Body of pancreas (tissue), 4 donors: ENCODE measurements at regions not wholly inside any gene's neighbourhood (a gene's known extent, or its start where the extent isn't known, plus 50 kb on each side); places are given as distances from the start of the nearest gene placed in this dataset.
"Not testable (repeated sequence)": the region's sequence is repeated elsewhere in the genome, so short reads cannot be mapped to it uniquely, and the experiment has no call there.

Experiments used
- ATAC-seq: fragments of 150-250 bp; one replicate; pipeline ENCODE4 v1.9.1; 2016
- DNase-seq, 4 donors: peaks; one replicate each; pipeline ENCODE4 v3.0.0-alpha.2; 2019
- H3K27ac ChIP-seq, 4 donors: fragments of 200-600 bp; sonication (generic); 1 replicate in 3 of 4; 2 replicates in 1 of 4; pipeline versions ENCODE4 v1.5.1 to v1.6.1; 2016 to 2019; ENCODE audit warnings: mild to moderate bottlenecking in 1 of 4, mixed read lengths in 1 of 4, moderate library complexity in 1 of 4
- H3K27me3 ChIP-seq, 2 donors: fragments of 200-600 bp; sonication (generic); one replicate each; pipeline ENCODE4 v1.6.0; 2016; ENCODE audit warnings: mild to moderate bottlenecking in 1 of 2
- H3K36me3 ChIP-seq, 2 donors: fragments of 200-600 bp; sonication (generic); replicated peaks in 1 of 2; 2 replicates each; pipeline ENCODE4 v1.5.1; 2016; ENCODE audit warnings: low read depth in 2 of 2; ENCODE audit not compliant: insufficient read depth in 1 of 2
- H3K4me1 ChIP-seq: fragments of 200-600 bp; sonication (generic); one replicate; pipeline ENCODE4 v1.6.0; 2016
- H3K4me3 ChIP-seq, 2 donors: fragments of 200-600 bp; sonication (generic); 1 replicate in 1 of 2; 2 replicates in 1 of 2; pipeline ENCODE4 v1.5.1; 2016 to 2019
- H3K9me3 ChIP-seq, 3 donors: fragments of 200-600 bp; sonication (generic); 1 replicate in 2 of 3; 2 replicates in 1 of 3; pipeline ENCODE4 v1.5.1; 2016
- POLR2A ChIP-seq, 3 donors: fragments of 450-650 bp; IDR thresholded peaks; one replicate each; pipeline ENCODE4 v1.6.1; 2016; ENCODE audit warnings: antibody characterized with exemption in 3 of 3, mild to moderate bottlenecking in 2 of 3
- WGBS, 2 donors: methylation state at CpG; one replicate each; pipeline ENCODE4 v1.1.5; 2017; 5-methylcytosine and 5-hydroxymethylcytosine counted together
- intact Hi-C: fragments of 100-400 bp; cut with DNase I; formaldehyde crosslinking; loops from one replicate; pipeline ENCODE4 v1.15.1; 2023
- TF ChIP-seq, protein P1 (sequence below), 7 experiments: fragments of 450-650 bp in 4 of 7; fragments of 200-600 bp in 3 of 7; sonication (generic) in 3 of 7; IDR thresholded peaks; one replicate each; pipeline ENCODE4 v1.5.1; 2016 to 2019; ENCODE audit warnings: antibody characterized with exemption in 7 of 7

DNA sequence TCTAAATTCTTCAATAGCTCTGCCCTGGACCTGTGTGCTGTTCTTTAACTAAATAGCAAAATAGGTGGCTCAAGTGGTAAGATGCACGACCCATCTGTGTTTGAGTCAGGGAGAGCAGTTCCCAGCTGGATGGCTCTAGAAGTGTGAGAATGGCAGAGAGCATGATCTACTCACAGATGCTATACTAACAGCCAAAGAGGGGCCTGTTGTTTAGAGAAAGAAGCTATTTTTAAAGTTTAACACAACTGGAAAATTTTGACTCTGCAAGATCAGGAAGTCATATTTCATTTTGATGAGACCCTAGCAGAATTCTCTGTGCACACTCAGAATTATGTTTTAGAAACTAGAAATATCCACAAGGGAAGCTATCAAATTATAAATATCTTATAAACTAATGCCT lies 87.4 kb upstream of the PIP4K2A start:
- H3K4me3 ChIP-seq: no peak overlapping the region
- TF ChIP-seq, protein P1, sequence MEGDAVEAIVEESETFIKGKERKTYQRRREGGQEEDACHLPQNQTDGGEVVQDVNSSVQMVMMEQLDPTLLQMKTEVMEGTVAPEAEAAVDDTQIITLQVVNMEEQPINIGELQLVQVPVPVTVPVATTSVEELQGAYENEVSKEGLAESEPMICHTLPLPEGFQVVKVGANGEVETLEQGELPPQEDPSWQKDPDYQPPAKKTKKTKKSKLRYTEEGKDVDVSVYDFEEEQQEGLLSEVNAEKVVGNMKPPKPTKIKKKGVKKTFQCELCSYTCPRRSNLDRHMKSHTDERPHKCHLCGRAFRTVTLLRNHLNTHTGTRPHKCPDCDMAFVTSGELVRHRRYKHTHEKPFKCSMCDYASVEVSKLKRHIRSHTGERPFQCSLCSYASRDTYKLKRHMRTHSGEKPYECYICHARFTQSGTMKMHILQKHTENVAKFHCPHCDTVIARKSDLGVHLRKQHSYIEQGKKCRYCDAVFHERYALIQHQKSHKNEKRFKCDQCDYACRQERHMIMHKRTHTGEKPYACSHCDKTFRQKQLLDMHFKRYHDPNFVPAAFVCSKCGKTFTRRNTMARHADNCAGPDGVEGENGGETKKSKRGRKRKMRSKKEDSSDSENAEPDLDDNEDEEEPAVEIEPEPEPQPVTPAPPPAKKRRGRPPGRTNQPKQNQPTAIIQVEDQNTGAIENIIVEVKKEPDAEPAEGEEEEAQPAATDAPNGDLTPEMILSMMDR (IDR thresholded peaks at IDR 0.05): no peak
- TF ChIP-seq POLR2A (IDR thresholded peaks at IDR 0.05): no peak
- no peaks in the 10 kb centered on the region for H3K27me3 ChIP-seq
- ATAC-seq: no peak
- DNase-seq: no peak
- intact Hi-C loops: no loop called here
- WGBS, 2 donors: 83 to 94% methylated on average over 1 of the region's 1 CpG
- H3K4me1 ChIP-seq: peaks cover 5% of the 10 kb centered on the region
- H3K27ac ChIP-seq: no peak overlapping the region
- H3K36me3 ChIP-seq: no peaks in the 10 kb centered on the region
- no peaks in the 10 kb centered on the region for H3K9me3 ChIP-seq

DNA sequence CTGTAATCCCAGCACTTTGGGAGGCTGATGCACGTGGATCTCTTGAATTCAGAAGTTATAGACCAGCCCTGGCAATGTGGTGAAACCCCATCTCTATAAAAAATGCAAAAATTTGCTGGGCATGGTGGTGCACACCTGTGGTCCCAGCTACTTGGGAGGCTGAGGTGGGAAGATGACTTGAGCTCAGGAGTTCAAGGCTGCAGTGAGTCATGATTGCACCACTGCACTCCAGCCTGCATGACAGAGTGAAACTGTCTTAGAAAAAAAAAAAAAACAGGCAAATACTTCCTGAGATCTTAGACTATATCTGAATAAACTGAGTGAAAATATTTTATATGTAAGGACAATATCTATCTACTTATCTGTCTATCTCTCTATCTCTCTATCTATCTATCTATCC lies 83.4 kb upstream of the PIP4K2A start:
- 75 to 80% methylated on average over 1 of the region's 1 CpG for WGBS, 2 donors
- DNase-seq, intact Hi-C loops: not testable (repeated sequence)

DNA sequence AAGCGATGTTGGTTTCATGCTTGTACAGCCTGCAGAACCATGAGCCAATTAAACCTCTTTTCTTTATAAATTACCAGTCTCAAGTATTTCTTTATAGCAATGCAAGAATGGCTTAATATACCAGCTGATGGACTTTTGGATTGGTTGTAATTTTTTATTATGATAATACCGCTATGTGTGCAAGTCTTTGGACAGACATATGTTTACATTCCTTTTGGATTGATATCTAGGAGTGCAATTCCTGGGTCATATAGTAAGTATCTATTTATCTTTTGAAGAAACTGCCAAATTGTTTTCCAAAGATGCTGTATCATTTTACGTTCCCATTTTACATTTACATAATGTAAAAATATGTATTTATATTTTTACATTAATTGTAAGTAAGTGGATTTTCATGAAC lies 81.2 kb upstream of the PIP4K2A start:
- H3K9me3 ChIP-seq: no peaks in the 10 kb centered on the region
- WGBS, 2 donors: 87% methylated on average over 3 of the region's 3 CpGs
- DNase-seq (no peak), ATAC-seq (no peak)
- H3K4me3 ChIP-seq: no peak overlapping the region
- no peaks in the 10 kb centered on the region for H3K27me3 ChIP-seq
- no peaks in the 10 kb centered on the region for H3K4me1 ChIP-seq
- H3K36me3 ChIP-seq: no peaks in the 10 kb centered on the region
- intact Hi-C loops: no loop called here
- TF ChIP-seq POLR2A (IDR thresholded peaks at IDR 0.05): no peak
- TF ChIP-seq, protein P1 (IDR thresholded peaks at IDR 0.05): no peak
- no peak overlapping the region for H3K27ac ChIP-seq

More for the DNA sequence above, 83.4 kb upstream of the PIP4K2A start:
- H3K27me3 ChIP-seq, H3K4me1 ChIP-seq, H3K27ac ChIP-seq, H3K4me3 ChIP-seq, H3K36me3 ChIP-seq, ATAC-seq, H3K9me3 ChIP-seq: not testable (repeated sequence)

DNA sequence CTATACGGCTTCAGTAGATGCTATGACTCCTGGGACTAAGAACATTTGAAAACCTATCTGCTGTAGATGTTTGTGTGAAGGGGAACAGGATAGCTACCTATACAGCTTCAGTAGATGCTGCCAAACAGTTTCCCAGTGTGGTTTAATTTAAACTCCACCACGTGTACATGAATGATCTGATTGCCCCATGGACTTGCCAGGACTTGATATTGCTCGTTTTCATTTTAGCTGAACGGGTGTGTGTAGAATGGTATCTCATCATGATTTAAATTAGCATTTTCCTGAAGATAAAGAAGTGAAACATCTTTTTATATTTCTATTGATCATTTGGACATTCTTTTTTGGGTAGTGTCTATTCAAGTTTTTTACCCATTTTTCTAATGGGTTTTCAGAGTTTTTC lies 77.8 kb upstream of the PIP4K2A start:
- Histone ChIP-seq H3K27me3 (no peaks in the 10 kb centered on the region), H3K4me1 (no peaks in the 10 kb centered on the region), H3K27ac (no peak overlapping the region), H3K9me3 (no peaks in the 10 kb centered on the region), H3K36me3 (no peaks in the 10 kb centered on the region), H3K4me3 (no peak overlapping the region)
- intact Hi-C loops: no loop called here
- WGBS, 2 donors: 63 to 74% methylated on average over 4 of the region's 4 CpGs
- TF ChIP-seq, protein P1 (IDR thresholded peaks at IDR 0.05): no peak
- TF ChIP-seq POLR2A (IDR thresholded peaks at IDR 0.05): no peak
- ATAC-seq (no peak), DNase-seq (no peak)

DNA sequence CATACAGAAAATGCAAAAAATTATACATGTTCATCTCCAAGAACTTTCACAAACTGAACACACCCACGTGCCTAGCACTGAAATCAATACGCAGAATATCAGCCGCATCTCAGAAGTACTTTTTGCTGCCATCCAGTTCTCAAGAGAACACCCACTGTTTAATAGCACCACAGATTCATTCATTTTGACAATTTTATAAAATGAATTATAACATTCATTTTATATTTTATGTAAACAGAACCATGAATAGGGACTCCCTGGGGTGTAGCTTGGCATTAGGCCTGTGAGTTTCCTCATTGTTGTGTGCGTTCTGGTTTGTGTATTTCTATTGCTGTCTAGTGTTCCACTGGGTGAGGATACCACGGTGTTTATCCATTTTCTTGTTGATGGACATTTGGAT lies 77.3 kb upstream of the PIP4K2A start:
- Histone ChIP-seq H3K27me3 (no peaks in the 10 kb centered on the region), H3K27ac (no peak overlapping the region), H3K4me1 (no peaks in the 10 kb centered on the region), H3K9me3 (no peaks in the 10 kb centered on the region), H3K4me3 (no peak overlapping the region), H3K36me3 (no peaks in the 10 kb centered on the region)
- TF ChIP-seq POLR2A (IDR thresholded peaks at IDR 0.05): no peak
- TF ChIP-seq, protein P1 (IDR thresholded peaks at IDR 0.05): no peak
- DNase-seq (no peak), ATAC-seq (no peak)
- 72 to 75% methylated on average over 5 of the region's 5 CpGs for WGBS, 2 donors
- intact Hi-C loops: no loop called here
